Nephron (organoid): ENCODE measurements at regions not wholly inside any gene's neighbourhood (a gene's known extent, or its start where the extent isn't known, plus 50 kb on each side); places are given as distances from the start of the nearest gene placed in this dataset.

ENCODE experiments used
- H3K27ac Mint-ChIP-seq, 3 experiments: 2 replicates each; pipeline ENCODE4 v1.8.0; 2020; ENCODE audit warnings: mixed read lengths in 3 of 3, mild to moderate bottlenecking in 2 of 3, moderate library complexity in 1 of 3
- H3K27me3 Mint-ChIP-seq: 2 replicates; pipeline ENCODE4 v1.8.0; 2021; ENCODE audit warnings: low read depth, mild to moderate bottlenecking, moderate library complexity, mixed read lengths
- H3K36me3 Mint-ChIP-seq: 2 replicates; pipeline ENCODE4 v1.8.0; 2020; ENCODE audit warnings: low read depth, mixed read lengths
- H3K4me1 Mint-ChIP-seq: 2 replicates; pipeline ENCODE4 v1.8.0; 2020; ENCODE audit warnings: mixed read lengths
- H3K4me3 Mint-ChIP-seq, 3 experiments: 2 replicates each; pipeline ENCODE4 v1.8.0; 2020; ENCODE audit warnings: mild to moderate bottlenecking in 3 of 3, mixed read lengths in 3 of 3, moderate library complexity in 2 of 3
- H3K9me3 Mint-ChIP-seq: 2 replicates; pipeline ENCODE4 v1.8.0; 2020; ENCODE audit warnings: mixed read lengths
- CTCF ChIP-seq, 3 experiments: fragments of 200-600 bp; sonication (generic); IDR thresholded peaks; one replicate each; pipeline ENCODE4 v1.5.0; 2021; ENCODE audit warnings: antibody characterized with exemption in 3 of 3; ENCODE audit not compliant: unreplicated experiment in 3 of 3

GRCh38 chr5:120152472-120152871, 311.6 kb upstream of the PRR16 start:
- Mint-ChIP-seq H3K27ac (no peak overlapping the region), H3K9me3 (peaks cover 2% of the 10 kb centered on the region), H3K4me3 (no peak overlapping the region), H3K27me3 (no peaks in the 10 kb centered on the region), H3K36me3 (no peaks in the 10 kb centered on the region), H3K4me1 (peaks cover 9% of the 10 kb centered on the region)
- TF ChIP-seq CTCF (IDR thresholded peaks at IDR 0.05; ENCODE audit: unreplicated experiment in 3 of 3), result no peak

- Mint-ChIP-seq H3K36me3 (no peaks in the 10 kb centered on the region), H3K27ac (no peak overlapping the region), H3K4me3 (no peak overlapping the region), H3K9me3 (peaks cover 2% of the 10 kb centered on the region), H3K4me1 (peaks cover 10% of the 10 kb centered on the region), H3K27me3 (no peaks in the 10 kb centered on the region)
- TF ChIP-seq CTCF (IDR thresholded peaks at IDR 0.05; ENCODE audit: unreplicated experiment in 3 of 3), result no peak
These were observed 311.2 kb upstream of the PRR16 start for GRCh38 chr5:120152931-120153330.

GRCh38 chr5:120153551-120153950, 310.5 kb upstream of the PRR16 start:
- Mint-ChIP-seq H3K27me3 (no peaks in the 10 kb centered on the region), H3K9me3 (peaks cover 2% of the 10 kb centered on the region)

GRCh38 chr5:120155873-120156272, 308.2 kb upstream of the PRR16 start:
- Mint-ChIP-seq H3K4me3 (no peak overlapping the region), H3K27me3 (no peaks in the 10 kb centered on the region), H3K27ac (no peak overlapping the region), H3K36me3 (no peaks in the 10 kb centered on the region), H3K4me1 (peaks cover 15% of the 10 kb centered on the region), H3K9me3 (no peaks in the 10 kb centered on the region)
- no peak for TF ChIP-seq CTCF (IDR thresholded peaks at IDR 0.05; ENCODE audit: unreplicated experiment in 3 of 3)

More at GRCh38 chr5:120153551-120153950, 310.5 kb upstream of the PRR16 start:
- Mint-ChIP-seq H3K36me3 (no peaks in the 10 kb centered on the region), H3K4me3 (no peak overlapping the region), H3K4me1 (peaks cover 10% of the 10 kb centered on the region), H3K27ac (no peak overlapping the region)
- TF ChIP-seq CTCF (IDR thresholded peaks at IDR 0.05; ENCODE audit: unreplicated experiment in 3 of 3), result no peak

GRCh38 chr5:120158211-120158610, 305.9 kb upstream of the PRR16 start:
- TF ChIP-seq CTCF (IDR thresholded peaks at IDR 0.05; ENCODE audit: unreplicated experiment in 3 of 3), result no peak
- H3K36me3 Mint-ChIP-seq, result no peaks in the 10 kb centered on the region
- no peak overlapping the region for H3K27ac Mint-ChIP-seq
- no peaks in the 10 kb centered on the region for H3K27me3 Mint-ChIP-seq
- H3K4me3 Mint-ChIP-seq, result no peak overlapping the region
- H3K9me3 Mint-ChIP-seq, result no peaks in the 10 kb centered on the region
- H3K4me1 Mint-ChIP-seq, result peaks cover 10% of the 10 kb centered on the region

- Mint-ChIP-seq H3K27me3 (no peaks in the 10 kb centered on the region), H3K4me1 (peaks cover 10% of the 10 kb centered on the region), H3K4me3 (no peak overlapping the region), H3K36me3 (no peaks in the 10 kb centered on the region), H3K9me3 (no peaks in the 10 kb centered on the region), H3K27ac (no peak overlapping the region)
- no peak for TF ChIP-seq CTCF (IDR thresholded peaks at IDR 0.05; ENCODE audit: unreplicated experiment in 3 of 3)
These were observed 304.9 kb upstream of the PRR16 start for GRCh38 chr5:120159155-120159554.
